Nephron (organoid): ENCODE measurements at regions not wholly inside any gene's neighbourhood (a gene's known extent, or its start where the extent isn't known, plus 50 kb on each side); places are given as distances from the start of the nearest gene placed in this dataset.

Experiments
- H3K27ac Mint-ChIP-seq, 3 experiments: 2 replicates each; pipeline ENCODE4 v1.8.0; 2020; ENCODE audit warnings: mixed read lengths in 3 of 3, mild to moderate bottlenecking in 2 of 3, moderate library complexity in 1 of 3
- H3K27me3 Mint-ChIP-seq: 2 replicates; pipeline ENCODE4 v1.8.0; 2021; ENCODE audit warnings: low read depth, mild to moderate bottlenecking, moderate library complexity, mixed read lengths
- H3K36me3 Mint-ChIP-seq: 2 replicates; pipeline ENCODE4 v1.8.0; 2020; ENCODE audit warnings: low read depth, mixed read lengths
- H3K4me1 Mint-ChIP-seq: 2 replicates; pipeline ENCODE4 v1.8.0; 2020; ENCODE audit warnings: mixed read lengths
- H3K4me3 Mint-ChIP-seq, 3 experiments: 2 replicates each; pipeline ENCODE4 v1.8.0; 2020; ENCODE audit warnings: mild to moderate bottlenecking in 3 of 3, mixed read lengths in 3 of 3, moderate library complexity in 2 of 3
- H3K9me3 Mint-ChIP-seq: 2 replicates; pipeline ENCODE4 v1.8.0; 2020; ENCODE audit warnings: mixed read lengths
- TF ChIP-seq, protein P1 (sequence below), 3 experiments: fragments of 200-600 bp; sonication (generic); IDR thresholded peaks; one replicate each; pipeline ENCODE4 v1.5.0; 2021; ENCODE audit warnings: antibody characterized with exemption in 3 of 3; ENCODE audit not compliant: unreplicated experiment in 3 of 3

- H3K27ac Mint-ChIP-seq: no peak overlapping the region
- TF ChIP-seq, protein P1, sequence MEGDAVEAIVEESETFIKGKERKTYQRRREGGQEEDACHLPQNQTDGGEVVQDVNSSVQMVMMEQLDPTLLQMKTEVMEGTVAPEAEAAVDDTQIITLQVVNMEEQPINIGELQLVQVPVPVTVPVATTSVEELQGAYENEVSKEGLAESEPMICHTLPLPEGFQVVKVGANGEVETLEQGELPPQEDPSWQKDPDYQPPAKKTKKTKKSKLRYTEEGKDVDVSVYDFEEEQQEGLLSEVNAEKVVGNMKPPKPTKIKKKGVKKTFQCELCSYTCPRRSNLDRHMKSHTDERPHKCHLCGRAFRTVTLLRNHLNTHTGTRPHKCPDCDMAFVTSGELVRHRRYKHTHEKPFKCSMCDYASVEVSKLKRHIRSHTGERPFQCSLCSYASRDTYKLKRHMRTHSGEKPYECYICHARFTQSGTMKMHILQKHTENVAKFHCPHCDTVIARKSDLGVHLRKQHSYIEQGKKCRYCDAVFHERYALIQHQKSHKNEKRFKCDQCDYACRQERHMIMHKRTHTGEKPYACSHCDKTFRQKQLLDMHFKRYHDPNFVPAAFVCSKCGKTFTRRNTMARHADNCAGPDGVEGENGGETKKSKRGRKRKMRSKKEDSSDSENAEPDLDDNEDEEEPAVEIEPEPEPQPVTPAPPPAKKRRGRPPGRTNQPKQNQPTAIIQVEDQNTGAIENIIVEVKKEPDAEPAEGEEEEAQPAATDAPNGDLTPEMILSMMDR (IDR thresholded peaks at IDR 0.05; ENCODE audit: unreplicated experiment in 3 of 3): no peak
- no peaks in the 10 kb centered on the region for H3K4me1 Mint-ChIP-seq
- H3K4me3 Mint-ChIP-seq: no peak overlapping the region
- H3K27me3 Mint-ChIP-seq: no peaks in the 10 kb centered on the region
- no peaks in the 10 kb centered on the region for H3K36me3 Mint-ChIP-seq
- peaks cover 3% of the 10 kb centered on the region for H3K9me3 Mint-ChIP-seq
These were observed 276.6 kb downstream of the CHRM3 start for GRCh38 chr1:239662950-239663349.

- TF ChIP-seq, protein P1 (IDR thresholded peaks at IDR 0.05; ENCODE audit: unreplicated experiment in 3 of 3): no peak
- H3K36me3 Mint-ChIP-seq: no peaks in the 10 kb centered on the region
- no peak overlapping the region for H3K27ac Mint-ChIP-seq
- no peaks in the 10 kb centered on the region for H3K27me3 Mint-ChIP-seq
- H3K9me3 Mint-ChIP-seq: no peaks in the 10 kb centered on the region
- no peak overlapping the region for H3K4me3 Mint-ChIP-seq
- H3K4me1 Mint-ChIP-seq: no peaks in the 10 kb centered on the region
These were observed 285.9 kb downstream of the CHRM3 start for GRCh38 chr1:239672256-239672655.

DNA sequence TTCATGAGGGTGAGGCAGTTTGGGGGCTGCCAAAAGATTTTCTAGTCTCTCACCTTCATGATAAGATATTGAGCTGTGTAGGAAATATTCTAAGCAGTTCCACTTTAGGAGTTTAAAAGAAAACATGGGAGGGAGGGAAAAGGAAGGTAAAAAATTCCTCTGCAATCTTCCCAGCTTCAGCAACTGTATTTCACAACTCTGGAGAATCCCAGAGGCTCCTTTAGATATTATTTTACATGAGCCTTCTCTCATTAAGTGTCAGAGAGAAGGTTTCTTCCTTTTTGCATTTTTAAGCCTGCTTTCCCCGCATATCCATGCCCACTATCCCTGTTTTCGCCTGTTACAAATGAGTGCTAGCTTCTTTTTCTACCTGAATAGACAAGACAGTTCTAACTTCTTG lies 289.4 kb downstream of the CHRM3 start:
- Mint-ChIP-seq H3K27ac (no peak overlapping the region), H3K36me3 (no peaks in the 10 kb centered on the region), H3K27me3 (no peaks in the 10 kb centered on the region), H3K4me1 (no peaks in the 10 kb centered on the region), H3K4me3 (no peak overlapping the region), H3K9me3 (no peaks in the 10 kb centered on the region)
- TF ChIP-seq, protein P1 (IDR thresholded peaks at IDR 0.05; ENCODE audit: unreplicated experiment in 3 of 3): no peak

- no peak overlapping the region for H3K4me3 Mint-ChIP-seq
- H3K27me3 Mint-ChIP-seq: no peaks in the 10 kb centered on the region
- TF ChIP-seq, protein P1 (IDR thresholded peaks at IDR 0.05; ENCODE audit: unreplicated experiment in 3 of 3): no peak
- H3K9me3 Mint-ChIP-seq: no peaks in the 10 kb centered on the region
- H3K27ac Mint-ChIP-seq: no peak overlapping the region
- no peaks in the 10 kb centered on the region for H3K36me3 Mint-ChIP-seq
- H3K4me1 Mint-ChIP-seq: no peaks in the 10 kb centered on the region
These were observed 290.3 kb downstream of the CHRM3 start for GRCh38 chr1:239676522-239677273.

DNA sequence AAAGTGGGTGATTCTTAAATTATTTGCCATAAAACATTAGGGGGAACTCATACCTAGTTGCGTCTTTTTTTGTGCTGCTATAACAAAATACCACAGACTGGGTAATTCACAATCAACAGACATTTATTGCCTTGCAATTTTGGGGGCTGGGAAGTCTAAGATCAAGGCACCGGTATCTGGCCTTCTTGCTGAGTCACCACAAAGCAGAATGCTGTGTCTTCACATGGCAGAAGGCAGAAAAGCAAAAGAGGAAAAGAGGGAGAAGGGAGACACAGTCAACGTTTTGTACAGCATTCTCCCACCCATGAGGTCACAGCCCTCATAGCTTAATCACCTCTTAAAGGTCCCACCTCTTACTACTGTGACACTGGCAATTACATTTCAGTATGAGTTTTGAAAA lies 291.0 kb downstream of the CHRM3 start:
- Mint-ChIP-seq H3K27ac (no peak overlapping the region), H3K9me3 (no peaks in the 10 kb centered on the region), H3K4me1 (no peaks in the 10 kb centered on the region), H3K4me3 (no peak overlapping the region), H3K27me3 (no peaks in the 10 kb centered on the region), H3K36me3 (no peaks in the 10 kb centered on the region)
- TF ChIP-seq, protein P1 (IDR thresholded peaks at IDR 0.05; ENCODE audit: unreplicated experiment in 3 of 3): no peak

DNA sequence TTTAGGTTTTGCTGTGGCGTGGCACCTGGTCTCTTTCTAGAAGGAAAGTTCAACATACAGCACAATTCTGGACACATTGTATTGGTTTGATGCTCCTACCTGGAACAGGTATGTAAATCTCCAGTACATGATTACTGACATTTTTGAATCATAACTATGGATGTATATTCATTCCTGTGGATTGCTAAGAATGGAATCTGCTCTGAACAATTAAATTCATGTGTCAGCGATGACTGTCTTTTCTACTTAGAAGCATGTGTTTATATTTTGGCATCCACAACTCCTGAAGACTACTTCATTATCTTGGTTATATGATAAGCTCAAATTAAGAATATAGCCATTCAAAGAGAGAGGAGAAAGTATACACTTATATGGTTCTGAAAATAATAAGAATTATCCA lies 291.8 kb downstream of the CHRM3 start:
- Mint-ChIP-seq H3K27ac (no peak overlapping the region), H3K4me1 (no peaks in the 10 kb centered on the region), H3K4me3 (no peak overlapping the region), H3K9me3 (no peaks in the 10 kb centered on the region), H3K36me3 (no peaks in the 10 kb centered on the region), H3K27me3 (no peaks in the 10 kb centered on the region)
- TF ChIP-seq, protein P1 (IDR thresholded peaks at IDR 0.05; ENCODE audit: unreplicated experiment in 3 of 3): no peak
